PC-3 (cell line): ENCODE measurements at regions not wholly inside any gene's neighbourhood (a gene's known extent, or its start where the extent isn't known, plus 50 kb on each side); places are given as distances from the start of the nearest gene placed in this dataset.

Experiments
- ATAC-seq: fragments of 200-7000 bp; cut with Tn5 transposase; 2 replicates; pipeline ENCODE4 v1.9.1; 2020; ENCODE audit warnings: mild to moderate bottlenecking, moderate library complexity
- BruUV-seq: library from RNA; stranded (reverse); fragments of 400-500 nt; replicated peaks from 2 replicates; lab custom pipeline; 2021; lab: Mats Ljungman, UMichigan
- CTCF ChIA-PET: fragments of 300-600 bp; sonication (Branson Sonifier 250); formaldehyde crosslinking; loops from one replicate; lab custom pipeline; 2022; ENCODE audit warnings: antibody characterized with exemption; lab: Charles Lee
- POLR2A ChIA-PET: fragments of 300-600 bp; sonication (Branson Sonifier 250); formaldehyde crosslinking; loops from one replicate; lab custom pipeline; 2022; ENCODE audit warnings: antibody characterized with exemption; ENCODE audit not compliant: unreplicated experiment; lab: Charles Lee
- DNase-seq: peaks from one replicate; pipeline ENCODE4 v3.0.0-alpha.2; 2015
- H2AFZ ChIP-seq: fragments of 300-600 bp; sonication (generic); 2 replicates; pipeline ENCODE4 v1.6.0; 2016; ENCODE audit warnings: antibody characterized with exemption, low read length
- H3F3A ChIP-seq: fragments of 300-600 bp; sonication (generic); one replicate; pipeline ENCODE4 v1.6.0; 2017; ENCODE audit warnings: antibody characterized with exemption, low read length, control low read depth, mild to moderate bottlenecking; ENCODE audit not compliant: unreplicated experiment
- H3K27ac ChIP-seq: fragments of 300-600 bp; sonication (generic); 2 replicates; pipeline ENCODE4 v1.5.1; 2016; ENCODE audit warnings: mild to moderate bottlenecking, low read length
- H3K27me3 ChIP-seq: fragments of 300-600 bp; sonication (generic); 2 replicates; pipeline ENCODE4 v1.6.1; 2016; ENCODE audit warnings: low read length, mixed read lengths
- H3K36me3 ChIP-seq: fragments of 300-600 bp; sonication (generic); 2 replicates; pipeline ENCODE4 v1.6.1; 2016; ENCODE audit warnings: low read depth, mixed run types, low read length, mixed read lengths
- H3K4me1 ChIP-seq: fragments of 300-600 bp; sonication (generic); 2 replicates; pipeline ENCODE4 v1.5.1; 2016; ENCODE audit warnings: low read length; ENCODE audit not compliant: insufficient read depth
- H3K4me2 ChIP-seq: fragments of 300-600 bp; sonication (generic); 2 replicates; pipeline ENCODE4 v1.6.0; 2016; ENCODE audit warnings: low read length
- H3K4me3 ChIP-seq: fragments of 300-600 bp; sonication (generic); 2 replicates; pipeline ENCODE4 v1.5.1; 2016; ENCODE audit warnings: mild to moderate bottlenecking, low read length, mixed read lengths
- H3K79me2 ChIP-seq: fragments of 300-600 bp; sonication (generic); 2 replicates; pipeline ENCODE4 v1.6.1; 2017; ENCODE audit warnings: low read length, mixed read lengths
- H3K9ac ChIP-seq: fragments of 300-600 bp; sonication (generic); 2 replicates; pipeline ENCODE4 v1.6.0; 2016; ENCODE audit warnings: mild to moderate bottlenecking, low read length
- H3K9me2 ChIP-seq: fragments of 300-600 bp; sonication (generic); replicated peaks from 2 replicates; pipeline ENCODE4 v1.6.1; 2016; ENCODE audit warnings: mixed run types, low read length, mixed read lengths
- H3K9me3 ChIP-seq: fragments of 300-600 bp; sonication (generic); 2 replicates; pipeline ENCODE4 v1.6.1; 2016; ENCODE audit warnings: low read length, mixed read lengths
- H4K20me1 ChIP-seq: fragments of 300-600 bp; sonication (generic); 2 replicates; pipeline ENCODE4 v1.6.1; 2016; ENCODE audit warnings: low read length, mixed read lengths
- EZH2 ChIP-seq: fragments of 300-600 bp; sonication (generic); IDR thresholded peaks from one replicate; pipeline ENCODE4 v1.6.1; 2017; ENCODE audit warnings: antibody characterized with exemption, mild to moderate bottlenecking, low read length; ENCODE audit not compliant: unreplicated experiment
- EZH2phosphoT487 ChIP-seq: fragments of 300-600 bp; sonication (generic); IDR thresholded peaks from 2 replicates; pipeline ENCODE4 v1.6.1; 2018; ENCODE audit warnings: mild to moderate bottlenecking, antibody characterized with exemption, low read length, borderline replicate concordance
- intact Hi-C: fragments of 100-400 bp; cut with micrococcal nuclease; formaldehyde crosslinking; loops from 2 replicates; pipeline ENCODE4 v1.9.0; 2023
- TF ChIP-seq, protein P1 (sequence below): fragments of 300-600 bp; sonication (generic); conservative IDR thresholded peaks from 2 replicates; pipeline ENCODE4 v1.5.1; 2017; ENCODE audit warnings: antibody characterized with exemption, low read depth, mild to moderate bottlenecking, low read length

DNA sequence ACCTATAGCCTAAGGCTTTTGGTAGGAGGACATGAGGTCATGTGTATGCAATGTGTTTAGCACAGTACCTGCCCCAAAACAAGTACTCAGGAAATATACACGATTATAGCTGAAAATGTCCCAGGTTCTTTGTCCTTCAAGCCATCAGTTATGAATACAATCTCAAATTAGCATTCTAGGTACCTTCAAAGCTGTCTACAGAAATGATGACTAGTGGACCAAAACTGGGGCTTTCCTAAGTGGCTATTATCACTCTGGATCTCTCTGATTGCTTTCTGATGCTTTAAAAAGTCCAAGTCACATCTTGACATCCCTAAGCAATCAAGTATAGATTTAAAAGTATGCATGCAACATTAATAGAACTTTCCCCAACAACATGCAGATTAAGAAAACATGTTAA is 93.0 kb upstream of the SLIT3 start:
- H3F3A ChIP-seq: no peaks in the 10 kb centered on the region
- ATAC-seq (no peak), DNase-seq (no peak)
- no peaks in the 10 kb centered on the region for H3K4me1 ChIP-seq
- H3K4me3 ChIP-seq: no peak overlapping the region
- H3K36me3 ChIP-seq: no peaks in the 10 kb centered on the region
- CTCF ChIA-PET: no interaction called here
- no peaks in the 10 kb centered on the region for H3K9me3 ChIP-seq
- no peak for TF ChIP-seq EZH2
- TF ChIP-seq EZH2phosphoT487: no peak
- TF ChIP-seq, protein P1, sequence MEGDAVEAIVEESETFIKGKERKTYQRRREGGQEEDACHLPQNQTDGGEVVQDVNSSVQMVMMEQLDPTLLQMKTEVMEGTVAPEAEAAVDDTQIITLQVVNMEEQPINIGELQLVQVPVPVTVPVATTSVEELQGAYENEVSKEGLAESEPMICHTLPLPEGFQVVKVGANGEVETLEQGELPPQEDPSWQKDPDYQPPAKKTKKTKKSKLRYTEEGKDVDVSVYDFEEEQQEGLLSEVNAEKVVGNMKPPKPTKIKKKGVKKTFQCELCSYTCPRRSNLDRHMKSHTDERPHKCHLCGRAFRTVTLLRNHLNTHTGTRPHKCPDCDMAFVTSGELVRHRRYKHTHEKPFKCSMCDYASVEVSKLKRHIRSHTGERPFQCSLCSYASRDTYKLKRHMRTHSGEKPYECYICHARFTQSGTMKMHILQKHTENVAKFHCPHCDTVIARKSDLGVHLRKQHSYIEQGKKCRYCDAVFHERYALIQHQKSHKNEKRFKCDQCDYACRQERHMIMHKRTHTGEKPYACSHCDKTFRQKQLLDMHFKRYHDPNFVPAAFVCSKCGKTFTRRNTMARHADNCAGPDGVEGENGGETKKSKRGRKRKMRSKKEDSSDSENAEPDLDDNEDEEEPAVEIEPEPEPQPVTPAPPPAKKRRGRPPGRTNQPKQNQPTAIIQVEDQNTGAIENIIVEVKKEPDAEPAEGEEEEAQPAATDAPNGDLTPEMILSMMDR: no peak
- intact Hi-C loops: no loop called here
- H3K9me2 ChIP-seq: no peaks in the 10 kb centered on the region
- no peak overlapping the region for H3K4me2 ChIP-seq
- H4K20me1 ChIP-seq: no peaks in the 10 kb centered on the region
- no peaks in the 10 kb centered on the region for H3K79me2 ChIP-seq
- peaks cover 45% of the 10 kb centered on the region for H3K27me3 ChIP-seq
- H3K27ac ChIP-seq: no peak overlapping the region
- no peak overlapping the region for H3K9ac ChIP-seq
- BruUV-seq: no TSS peak
- H2AFZ ChIP-seq: no peak overlapping the region
- POLR2A ChIA-PET: no interaction called here

DNA sequence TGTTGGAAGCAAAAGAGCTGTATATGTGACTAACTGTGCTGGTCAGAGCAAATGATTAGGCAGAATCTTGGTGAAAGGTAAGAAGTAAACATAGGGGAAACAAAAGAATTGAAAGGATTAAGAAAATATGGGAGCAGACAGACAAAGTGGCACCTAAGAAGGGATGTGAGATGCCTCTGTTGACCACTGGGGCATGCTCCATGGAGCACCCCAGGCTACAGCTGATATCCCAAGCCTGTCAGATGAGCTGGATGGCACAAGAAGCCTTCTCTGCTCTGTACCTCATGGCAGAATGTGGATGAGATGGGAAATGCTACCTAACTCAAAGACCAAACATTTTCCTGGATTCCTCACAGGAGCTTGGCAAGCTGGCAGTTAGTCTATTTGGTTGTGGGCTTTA is 89.3 kb upstream of the SLIT3 start:
- no peaks in the 10 kb centered on the region for H3K9me2 ChIP-seq
- H3K27me3 ChIP-seq: peaks cover 48% of the 10 kb centered on the region
- H3K9me3 ChIP-seq: no peaks in the 10 kb centered on the region
- no peak overlapping the region for H2AFZ ChIP-seq
- no peak for DNase-seq
- ATAC-seq: no peak
- no peak overlapping the region for H3K27ac ChIP-seq
- no peaks in the 10 kb centered on the region for H3K79me2 ChIP-seq
- intact Hi-C loops: no loop called here
- ChIA-PET CTCF (no interaction called here), POLR2A (no interaction called here)
- no peak overlapping the region for H3K4me2 ChIP-seq
- no peaks in the 10 kb centered on the region for H3F3A ChIP-seq
- no TSS peak for BruUV-seq
- no peak overlapping the region for H3K9ac ChIP-seq
- no peak overlapping the region for H3K4me3 ChIP-seq
- H4K20me1 ChIP-seq: no peaks in the 10 kb centered on the region
- H3K4me1 ChIP-seq: no peaks in the 10 kb centered on the region
- H3K36me3 ChIP-seq: no peaks in the 10 kb centered on the region
- TF ChIP-seq EZH2 (no peak), EZH2phosphoT487 (no peak)
- TF ChIP-seq, protein P1: no peak

DNA sequence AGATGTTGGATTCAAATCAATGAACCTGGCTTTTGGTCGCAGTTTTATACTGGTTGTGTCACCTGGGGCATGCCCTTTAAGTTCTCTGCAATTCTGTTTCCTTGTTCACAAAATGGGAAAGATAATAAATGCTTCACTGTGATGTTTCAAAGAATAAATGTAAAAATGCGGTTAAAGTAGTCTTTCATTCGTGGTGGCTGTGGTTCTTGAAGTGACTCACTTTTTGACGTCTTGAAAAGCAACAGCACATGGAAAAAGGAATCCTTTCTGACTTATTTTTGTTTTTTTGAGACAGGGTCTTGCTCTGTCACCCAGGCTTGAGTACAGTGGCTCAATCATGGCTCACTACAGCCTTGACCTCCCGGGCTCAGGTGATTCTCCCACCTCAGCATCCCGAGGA is 88.4 kb upstream of the SLIT3 start:
- Histone ChIP-seq H3K27me3 (peaks cover 39% of the 10 kb centered on the region), H2AFZ (no peak overlapping the region), H3K9me2 (no peaks in the 10 kb centered on the region), H3K9ac (no peak overlapping the region), H3F3A (no peaks in the 10 kb centered on the region), H3K27ac (no peak overlapping the region), H3K36me3 (no peaks in the 10 kb centered on the region), H3K79me2 (no peaks in the 10 kb centered on the region), H3K4me3 (no peak overlapping the region), H3K4me1 (no peaks in the 10 kb centered on the region), H3K4me2 (no peak overlapping the region), H4K20me1 (no peaks in the 10 kb centered on the region), H3K9me3 (no peaks in the 10 kb centered on the region)
- intact Hi-C loops: no loop called here
- ChIA-PET POLR2A (no interaction called here), CTCF (no interaction called here)
- no TSS peak for BruUV-seq
- no peak for DNase-seq
- TF ChIP-seq EZH2phosphoT487 (no peak), EZH2 (no peak)
- TF ChIP-seq, protein P1: no peak
- ATAC-seq: no peak
